IMR-90 (cell line): ENCODE measurements at regions not wholly inside any gene's neighbourhood (a gene's known extent, or its start where the extent isn't known, plus 50 kb on each side); places are given as distances from the start of the nearest gene placed in this dataset.
A peak's percentile ranks its signal among the peaks of the same experiment; 100 is the strongest.

Experiments
- ATAC-seq: fragments of 200-7000 bp; cut with Tn5 transposase; 2 replicates; pipeline ENCODE4 v1.9.1; 2020; ENCODE audit warnings: low read depth, mild to moderate bottlenecking, moderate library complexity
- BruUV-seq: library from RNA; stranded (reverse); fragments of 400-500 nt; replicated peaks from 2 replicates; lab custom pipeline; 2021; lab: Mats Ljungman, UMichigan
- CTCF ChIA-PET: fragments of 300-600 bp; formaldehyde crosslinking; extraction: SDS; loops from one replicate; lab custom pipeline; 2021; ENCODE audit warnings: antibody characterized with exemption; lab: Yijun Ruan, JAX
- POLR2A ChIA-PET: fragments of 300-600 bp; sonication (Branson Sonifier 250); formaldehyde crosslinking; loops from one replicate; lab custom pipeline; 2022; ENCODE audit warnings: antibody characterized with exemption; ENCODE audit not compliant: unreplicated experiment; lab: Charles Lee
- DNase-seq: peaks from one replicate; pipeline ENCODE4 v3.0.0; 2013
- H2AFZ ChIP-seq: replicated peaks from 2 replicates; pipeline ENCODE3; 2013; ENCODE audit warnings: low read length, mild to moderate bottlenecking; ENCODE audit not compliant: poor library complexity
- H2AK5ac ChIP-seq: 2 replicates; pipeline ENCODE4 v1.6.1; 2013; ENCODE audit warnings: low read depth, low read length, inconsistent platforms
- H2AK9ac ChIP-seq: replicated peaks from 2 replicates; pipeline ENCODE3; 2013; ENCODE audit warnings: mild to moderate bottlenecking, low read depth, low read length, moderate library complexity; ENCODE audit not compliant: poor library complexity
- H2BK120ac ChIP-seq: 2 replicates; pipeline ENCODE4 v1.6.1; 2013; ENCODE audit warnings: low read depth, low read length, inconsistent platforms
- H2BK15ac ChIP-seq: 3 replicates; pipeline ENCODE4 v1.6.1; 2013; ENCODE audit warnings: low read depth, low read length, inconsistent platforms
- H2BK20ac ChIP-seq: 2 replicates; pipeline ENCODE4 v1.6.1; 2013; ENCODE audit warnings: low read depth, mild to moderate bottlenecking, inconsistent platforms, low read length, moderate library complexity
- H2BK5ac ChIP-seq: 2 replicates; pipeline ENCODE4 v1.6.1; 2013; ENCODE audit warnings: mild to moderate bottlenecking, low read depth, low read length, inconsistent platforms; ENCODE audit not compliant: poor library complexity, severe bottlenecking
- H3K14ac ChIP-seq: replicated peaks from 2 replicates; pipeline ENCODE4 v1.6.1; 2013; ENCODE audit warnings: low read depth, low read length, inconsistent platforms
- H3K18ac ChIP-seq: 2 replicates; pipeline ENCODE4 v1.6.1; 2013; ENCODE audit warnings: low read depth, low read length, control low read depth
- H3K23ac ChIP-seq: 2 replicates; pipeline ENCODE4 v1.6.1; 2013; ENCODE audit warnings: low read depth, low read length, inconsistent platforms
- H3K27ac ChIP-seq: 2 replicates; pipeline ENCODE4 v1.5.1; 2013; ENCODE audit warnings: mild to moderate bottlenecking, control low read depth, low read length; ENCODE audit not compliant: insufficient read depth
- H3K27me3 ChIP-seq: 2 replicates; pipeline ENCODE4 v1.6.1; 2013; ENCODE audit warnings: low read length; ENCODE audit not compliant: control insufficient read depth, insufficient read depth
- H3K36me3 ChIP-seq: 2 replicates; pipeline ENCODE4 v1.6.1; 2013; ENCODE audit warnings: low read length, mixed read lengths; ENCODE audit not compliant: control insufficient read depth, insufficient read depth
- H3K4ac ChIP-seq: 2 replicates; pipeline ENCODE4 v1.6.1; 2013; ENCODE audit warnings: low read depth, low read length, inconsistent platforms
- H3K4me1 ChIP-seq: 2 replicates; pipeline ENCODE4 v1.6.1; 2013; ENCODE audit warnings: low read length, mixed read lengths; ENCODE audit not compliant: control insufficient read depth, insufficient read depth
- H3K4me2 ChIP-seq: 2 replicates; pipeline ENCODE4 v1.6.1; 2013; ENCODE audit warnings: low read depth, mild to moderate bottlenecking, control low read depth, low read length, moderate library complexity
- H3K4me3 ChIP-seq: 2 replicates; pipeline ENCODE4 v1.5.1; 2013; ENCODE audit warnings: low read depth, mild to moderate bottlenecking, control low read depth, low read length, moderate library complexity; ENCODE audit not compliant: insufficient read depth
- H3K56ac ChIP-seq: 2 replicates; pipeline ENCODE4 v1.6.1; 2013; ENCODE audit warnings: low read length, inconsistent platforms; ENCODE audit not compliant: insufficient read depth; ENCODE audit errors: extremely low read depth
- H3K79me1 ChIP-seq, 2 experiments: 2 replicates each; pipeline ENCODE4 v1.6.1; 2013; ENCODE audit warnings: low read length in 2 of 2, inconsistent platforms in 1 of 2, low read depth in 1 of 2
- H3K9ac ChIP-seq: 2 replicates; pipeline ENCODE4 v1.6.1; 2013; ENCODE audit warnings: low read depth, low read length, control low read depth
- H3K9me1 ChIP-seq: 2 replicates; pipeline ENCODE4 v1.6.1; 2013; ENCODE audit warnings: low read length, inconsistent platforms; ENCODE audit not compliant: insufficient read depth
- H3K9me3 ChIP-seq: 2 replicates; pipeline ENCODE4 v1.6.1; 2013; ENCODE audit warnings: low read length; ENCODE audit not compliant: control insufficient read depth, insufficient read depth
- H4K20me1 ChIP-seq: 2 replicates; pipeline ENCODE4 v1.6.1; 2013; ENCODE audit warnings: low read length, inconsistent platforms; ENCODE audit not compliant: insufficient read depth
- H4K5ac ChIP-seq: 2 replicates; pipeline ENCODE4 v1.6.1; 2013; ENCODE audit warnings: mild to moderate bottlenecking, low read depth, low read length, control low read depth
- H4K8ac ChIP-seq, 2 experiments: 2 replicates each; pipeline ENCODE4 v1.6.1; 2013; ENCODE audit warnings: low read depth in 2 of 2, low read length in 2 of 2, control low read depth in 1 of 2, inconsistent platforms in 1 of 2
- H4K91ac ChIP-seq: 2 replicates; pipeline ENCODE4 v1.6.1; 2013; ENCODE audit warnings: low read depth, low read length, inconsistent platforms; ENCODE audit not compliant: insufficient read depth
- BHLHE40 ChIP-seq: fragments of 150-350 bp; IDR thresholded peaks from 2 replicates; pipeline ENCODE4 v1.6.1; 2016; ENCODE audit warnings: mild to moderate bottlenecking, low read depth, low read length
- CHD1 ChIP-seq: IDR thresholded peaks from 2 replicates; pipeline ENCODE4 v1.6.1; 2012; ENCODE audit warnings: low read depth, low read length, improper control_type of control experiment
- FOS ChIP-seq: fragments of 150-350 bp; IDR thresholded peaks from 2 replicates; pipeline ENCODE4 v1.6.1; 2016; ENCODE audit warnings: low read depth, low read length
- MAZ ChIP-seq: IDR thresholded peaks from 2 replicates; pipeline ENCODE4 v1.6.1; 2012; ENCODE audit warnings: low read depth, mild to moderate bottlenecking, low read length, improper control_type of control experiment, moderate library complexity, borderline replicate concordance
- MXI1 ChIP-seq: IDR thresholded peaks from 2 replicates; pipeline ENCODE4 v1.6.1; 2012; ENCODE audit warnings: low read depth, mild to moderate bottlenecking, low read length, moderate library complexity, borderline replicate concordance
- NFE2L2 ChIP-seq: fragments of 150-350 bp; IDR thresholded peaks from 2 replicates; pipeline ENCODE4 v1.6.1; 2016; ENCODE audit warnings: low read depth, mild to moderate bottlenecking, low read length
- POLR2A ChIP-seq: IDR thresholded peaks from 2 replicates; pipeline ENCODE4 v1.6.1; 2012; ENCODE audit warnings: mild to moderate bottlenecking, low read depth, low read length
- RAD21 ChIP-seq: IDR thresholded peaks from 2 replicates; pipeline ENCODE4 v1.6.1; 2012; ENCODE audit warnings: low read length, improper control_type of control experiment
- RCOR1 ChIP-seq: IDR thresholded peaks from 2 replicates; pipeline ENCODE4 v1.6.1; 2012; ENCODE audit warnings: mild to moderate bottlenecking, low read length, improper control_type of control experiment; ENCODE audit not compliant: insufficient replicate concordance
- SMC3 ChIP-seq: fragments of 150-350 bp; IDR thresholded peaks from 2 replicates; pipeline ENCODE4 v1.6.1; 2016; ENCODE audit warnings: low read depth, mild to moderate bottlenecking, antibody characterized with exemption, low read length, moderate library complexity
- WGBS, 2 experiments: methylation state at CpG; one replicate each; pipeline versions ENCODE4 v1.1.5 to v1.1.7; 2013; ENCODE audit warnings: missing lambda C conversion rate in 2 of 2; ENCODE audit not compliant: insufficient read length in 1 of 2; ENCODE audit errors: extremely low coverage in 2 of 2; 5-methylcytosine and 5-hydroxymethylcytosine counted together
- dilution Hi-C: fragments of 300-500 bp; cut with HindIII; formaldehyde crosslinking; loops from one replicate; pipeline ENCODE4 v1.14.3; 2018; ENCODE audit warnings: low sequenced_read_pairs; ENCODE audit not compliant: unreplicated experiment
- in situ Hi-C: fragments of 300-500 bp; cut with MboI; formaldehyde crosslinking; loops from 3 replicates; pipeline ENCODE4 v1.14.3; 2019; ENCODE audit warnings: low sequenced_read_pairs, inconsistent platforms, mixed read lengths
- intact Hi-C: fragments of 100-400 bp; cut with micrococcal nuclease; formaldehyde crosslinking; loops from 2 replicates; pipeline ENCODE4 v1.10.0; 2022
- TF ChIP-seq, protein P1 (sequence below): conservative IDR thresholded peaks from 2 replicates; pipeline ENCODE4 v1.5.1; 2012; ENCODE audit warnings: mild to moderate bottlenecking, low read depth, low read length, improper control_type of control experiment

- Histone ChIP-seq H3K27me3 (no peaks in the 10 kb centered on the region; the same call in 1 of the 2 replicates), H3K56ac (no peak overlapping the region), H3K18ac (no peak overlapping the region; the same call in 1 of the 2 replicates), H2BK5ac (no peak overlapping the region), H2BK15ac (no peak overlapping the region), H3K9ac (no peak overlapping the region), H4K8ac (no peak overlapping the region), H3K4me3 (no peak overlapping the region), H4K5ac (no peak overlapping the region), H2BK20ac (no peak overlapping the region), H3K4ac (no peak overlapping the region), H3K9me1 (no peaks in the 10 kb centered on the region), H3K9me3 (no peaks in the 10 kb centered on the region), H2BK120ac (no peak overlapping the region), H2AK9ac (no peak overlapping the region), H4K20me1 (no peaks in the 10 kb centered on the region), H3K4me1 (peaks cover 3% of the 10 kb centered on the region; the same call in 1 of the 2 replicates), H3K23ac (no peak overlapping the region), H4K91ac (no peak overlapping the region), H2AK5ac (0 out of 2 replicates have a peak overlapping the region, but pooled peaks have one; percentile 24), H3K79me1 (no peaks in the 10 kb centered on the region), H3K27ac (no peak overlapping the region), H3K14ac (no peak overlapping the region), H3K36me3 (no peaks in the 10 kb centered on the region), H3K4me2 (no peak overlapping the region), H2AFZ (no peak overlapping the region)
- intact Hi-C loops (no loop called here), in situ Hi-C loops (no loop called here), dilution Hi-C loops (no loop called here)
- CTCF ChIA-PET: no interaction called here
- no peak for TF ChIP-seq MXI1
- TF ChIP-seq, protein P1, sequence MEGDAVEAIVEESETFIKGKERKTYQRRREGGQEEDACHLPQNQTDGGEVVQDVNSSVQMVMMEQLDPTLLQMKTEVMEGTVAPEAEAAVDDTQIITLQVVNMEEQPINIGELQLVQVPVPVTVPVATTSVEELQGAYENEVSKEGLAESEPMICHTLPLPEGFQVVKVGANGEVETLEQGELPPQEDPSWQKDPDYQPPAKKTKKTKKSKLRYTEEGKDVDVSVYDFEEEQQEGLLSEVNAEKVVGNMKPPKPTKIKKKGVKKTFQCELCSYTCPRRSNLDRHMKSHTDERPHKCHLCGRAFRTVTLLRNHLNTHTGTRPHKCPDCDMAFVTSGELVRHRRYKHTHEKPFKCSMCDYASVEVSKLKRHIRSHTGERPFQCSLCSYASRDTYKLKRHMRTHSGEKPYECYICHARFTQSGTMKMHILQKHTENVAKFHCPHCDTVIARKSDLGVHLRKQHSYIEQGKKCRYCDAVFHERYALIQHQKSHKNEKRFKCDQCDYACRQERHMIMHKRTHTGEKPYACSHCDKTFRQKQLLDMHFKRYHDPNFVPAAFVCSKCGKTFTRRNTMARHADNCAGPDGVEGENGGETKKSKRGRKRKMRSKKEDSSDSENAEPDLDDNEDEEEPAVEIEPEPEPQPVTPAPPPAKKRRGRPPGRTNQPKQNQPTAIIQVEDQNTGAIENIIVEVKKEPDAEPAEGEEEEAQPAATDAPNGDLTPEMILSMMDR: no peak
- TF ChIP-seq BHLHE40: no peak
- TF ChIP-seq RAD21: no peak
- TF ChIP-seq RCOR1: no peak
- no peak for TF ChIP-seq POLR2A
- no peak for TF ChIP-seq SMC3
- no peak for TF ChIP-seq CHD1
- TF ChIP-seq FOS: no peak
- no peak for TF ChIP-seq NFE2L2
- TF ChIP-seq MAZ: no peak
- POLR2A ChIA-PET: no interaction called here
- no peak for ATAC-seq
- DNase-seq: no peak
- no CpG with 5 or more reads among the region's 3 CpGs for WGBS, 2 experiments
- BruUV-seq: no TSS peak
Observed at GRCh38 chr2:217006217-217006616, 146.4 kb upstream of the TNP1 start.
